ENCODE measurements at regions not wholly inside any gene's neighbourhood (a gene's known extent, or its start where the extent isn't known, plus 50 kb on each side); places are given as distances from the start of the nearest gene placed in this dataset.

- TF ChIP-seq CTCF (conservative IDR thresholded peaks at IDR 0.05; ENCODE audit: low read depth, low read length) (no peak), EZH2 (IDR thresholded peaks at IDR 0.05; ENCODE audit: low read length, unreplicated experiment) (no peak), EZH2phosphoT487 (IDR thresholded peaks at IDR 0.05; ENCODE audit: borderline replicate concordance, low read length) (no peak)
Observed at GRCh38 chr14:105702275-105702817, 176.0 kb downstream of the TMEM121 start.
